Fibroblast of lung (primary cell): ENCODE measurements at regions not wholly inside any gene's neighbourhood (a gene's known extent, or its start where the extent isn't known, plus 50 kb on each side); places are given as distances from the start of the nearest gene placed in this dataset.

ENCODE experiments used
- CTCF ChIP-seq, 2 donors: IDR thresholded peaks in 1 of 2; conservative IDR thresholded peaks in 1 of 2; 1 replicate in 1 of 2; 2 replicates in 1 of 2; pipeline ENCODE4 v1.5.1; 2011 to 2012; ENCODE audit warnings: low read length in 2 of 2, control low read depth in 1 of 2, inconsistent platforms in 1 of 2, low read depth in 1 of 2, mild to moderate bottlenecking in 1 of 2
- EZH2 ChIP-seq: IDR thresholded peaks from 2 replicates; pipeline ENCODE4 v1.5.1; 2012; ENCODE audit warnings: low read length, control low read depth, mild to moderate bottlenecking; ENCODE audit errors: missing control alignments

- TF ChIP-seq CTCF (conservative IDR thresholded peaks at IDR 0.05 in 1 of 2, IDR thresholded peaks at IDR 0.05 in 1 of 2; ENCODE audit: low read depth in 1 of 2, low read length in 2 of 2) (no peak), EZH2 (no peak)
Measured at GRCh38 chr4:13054420-13054970, 429.6 kb downstream of the RAB28 start.
